Hematopoietic multipotent progenitor cell treated with erythropoietin and hydrocortisone succinate and interleukin-3 and kit ligand, for 6 days (in vitro differentiated cells): ENCODE measurements at regions not wholly inside any gene's neighbourhood (a gene's known extent, or its start where the extent isn't known, plus 50 kb on each side); places are given as distances from the start of the nearest gene placed in this dataset.
"Not testable (repeated sequence)": the region's sequence is repeated elsewhere in the genome, so short reads cannot be mapped to it uniquely, and the experiment has no call there.

Experiments used
- DNase-seq: peaks from one replicate; pipeline ENCODE4 v3.0.0-alpha.2; 2015

- DNase-seq: not testable (repeated sequence)
These were observed 94.3 kb downstream of the MRM1 start for GRCh38 chr17:36695710-36696109.

GRCh38 chr17:36696805-36697204 is 95.4 kb downstream of the MRM1 start:
- no peak for DNase-seq

GRCh38 chr17:36697903-36698530 is 96.6 kb downstream of the MRM1 start:
- DNase-seq: peak; percentile 62

GRCh38 chr17:36701429-36702099 is 100.2 kb downstream of the MRM1 start:
- no peak for DNase-seq

- peak; percentile 56 for DNase-seq
These were observed 101.3 kb downstream of the MRM1 start for GRCh38 chr17:36702636-36703035.

- DNase-seq: peak; percentile 79
These were observed 102.5 kb downstream of the MRM1 start for GRCh38 chr17:36703860-36704266.

- peak; percentile 51 for DNase-seq
These were observed 104.0 kb downstream of the MRM1 start for GRCh38 chr17:36705283-36705795.

GRCh38 chr17:36705874-36706731 is 104.7 kb downstream of the MRM1 start:
- peak; percentile 90 for DNase-seq

- no peak for DNase-seq
These were observed 106.5 kb downstream of the MRM1 start for GRCh38 chr17:36707904-36708303.

GRCh38 chr17:36714789-36715188 is 113.4 kb downstream of the MRM1 start:
- DNase-seq: no peak

GRCh38 chr17:36715951-36716350 is 114.6 kb downstream of the MRM1 start:
- DNase-seq: no peak

GRCh38 chr17:36717088-36717487 is 115.7 kb downstream of the MRM1 start:
- DNase-seq: no peak

- peak; percentile 29 for DNase-seq
These were observed 118.7 kb downstream of the MRM1 start for GRCh38 chr17:36720131-36720530.

- peak; percentile 68 for DNase-seq
These were observed 120.3 kb downstream of the MRM1 start for GRCh38 chr17:36721560-36722120.

GRCh38 chr17:36722121-36722902 is 120.9 kb downstream of the MRM1 start:
- peak; percentile 96 for DNase-seq

GRCh38 chr17:36722903-36723263 is 121.5 kb downstream of the MRM1 start:
- no peak for DNase-seq

GRCh38 chr17:36723459-36724025 is 122.2 kb downstream of the MRM1 start:
- no peak for DNase-seq

GRCh38 chr17:36726199-36726598 is 124.8 kb downstream of the MRM1 start:
- DNase-seq: no peak

- peak; percentile 68 for DNase-seq
These were observed 125.7 kb downstream of the MRM1 start for GRCh38 chr17:36727052-36727451.

- DNase-seq: no peak
These were observed 126.2 kb downstream of the MRM1 start for GRCh38 chr17:36727577-36727976.

- DNase-seq: peak; percentile 98
These were observed 126.9 kb downstream of the MRM1 start for GRCh38 chr17:36728030-36728991.
